OCI-LY3 (cell line): ENCODE measurements at regions not wholly inside any gene's neighbourhood (a gene's known extent, or its start where the extent isn't known, plus 50 kb on each side); places are given as distances from the start of the nearest gene placed in this dataset.

Source experiments
- CTCF ChIP-seq: fragments of 200-600, 300-600 bp; sonication (generic); IDR thresholded peaks from 2 replicates; pipeline ENCODE4 v1.5.1; 2014; ENCODE audit warnings: antibody characterized with exemption, low read length, low read depth
- EZH2phosphoT487 ChIP-seq: fragments of 200-600 bp; shearing (Covaris generic); IDR thresholded peaks from 2 replicates; pipeline ENCODE4 v1.6.1; 2018; ENCODE audit warnings: antibody characterized with exemption, mixed run types, low read depth

GRCh38 chr2:144683966-144684365 lies 164.0 kb upstream of the ZEB2 start:
- TF ChIP-seq CTCF (no peak), EZH2phosphoT487 (no peak)
